ENCODE measurements at regions not wholly inside any gene's neighbourhood (a gene's known extent, or its start where the extent isn't known, plus 50 kb on each side); places are given as distances from the start of the nearest gene placed in this dataset.

DNA sequence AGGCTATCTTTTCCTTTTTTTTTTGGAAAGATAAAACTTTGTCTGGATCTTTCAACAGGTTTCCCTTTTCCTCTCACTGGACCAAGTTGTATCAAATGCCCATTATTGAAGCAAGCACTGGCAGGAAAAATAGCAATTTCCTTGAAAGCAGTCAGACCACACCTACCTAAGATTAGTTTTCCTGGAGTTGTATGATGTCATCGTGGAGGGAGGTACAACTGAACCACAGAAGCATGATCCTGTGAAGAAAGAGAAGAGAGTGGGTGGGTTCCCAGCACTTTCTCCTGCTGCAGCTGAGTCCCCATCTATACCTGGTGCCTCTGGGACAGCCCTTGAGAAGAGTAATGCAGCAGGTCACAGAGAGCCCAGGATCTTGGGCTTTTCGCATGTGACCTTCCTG, 63.6 kb upstream of the ERCC4 start:
- DNase-seq (ENCODE audit: extremely low read depth in 1 of 4, low spot score in 3 of 4): no peak
- TF ChIP-seq ZNF561 (CRISPR knock-in tag; conservative IDR thresholded peaks at IDR 0.05): no peak
- no peak for TF ChIP-seq RAD51 (IDR thresholded peaks at IDR 0.05; ENCODE audit: borderline replicate concordance, low read depth)
- TF ChIP-seq DNMT1 (IDR thresholded peaks at IDR 0.05): no peak
- no peak for TF ChIP-seq ZNF347 (CRISPR knock-in tag; IDR thresholded peaks at IDR 0.05; ENCODE audit: low read depth)
- TF ChIP-seq ZNF584 (CRISPR knock-in tag; IDR thresholded peaks at IDR 0.05; ENCODE audit: low read depth): no peak
- TF ChIP-seq RBFOX2 (IDR thresholded peaks at IDR 0.05; ENCODE audit: low read depth, low read length): no peak
- no peak for TF ChIP-seq MAFF (IDR thresholded peaks at IDR 0.05; ENCODE audit: low read length)
- TF ChIP-seq, protein P1, sequence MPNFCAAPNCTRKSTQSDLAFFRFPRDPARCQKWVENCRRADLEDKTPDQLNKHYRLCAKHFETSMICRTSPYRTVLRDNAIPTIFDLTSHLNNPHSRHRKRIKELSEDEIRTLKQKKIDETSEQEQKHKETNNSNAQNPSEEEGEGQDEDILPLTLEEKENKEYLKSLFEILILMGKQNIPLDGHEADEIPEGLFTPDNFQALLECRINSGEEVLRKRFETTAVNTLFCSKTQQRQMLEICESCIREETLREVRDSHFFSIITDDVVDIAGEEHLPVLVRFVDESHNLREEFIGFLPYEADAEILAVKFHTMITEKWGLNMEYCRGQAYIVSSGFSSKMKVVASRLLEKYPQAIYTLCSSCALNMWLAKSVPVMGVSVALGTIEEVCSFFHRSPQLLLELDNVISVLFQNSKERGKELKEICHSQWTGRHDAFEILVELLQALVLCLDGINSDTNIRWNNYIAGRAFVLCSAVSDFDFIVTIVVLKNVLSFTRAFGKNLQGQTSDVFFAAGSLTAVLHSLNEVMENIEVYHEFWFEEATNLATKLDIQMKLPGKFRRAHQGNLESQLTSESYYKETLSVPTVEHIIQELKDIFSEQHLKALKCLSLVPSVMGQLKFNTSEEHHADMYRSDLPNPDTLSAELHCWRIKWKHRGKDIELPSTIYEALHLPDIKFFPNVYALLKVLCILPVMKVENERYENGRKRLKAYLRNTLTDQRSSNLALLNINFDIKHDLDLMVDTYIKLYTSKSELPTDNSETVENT (CRISPR knock-in tag; IDR thresholded peaks at IDR 0.05): no peak
- TF ChIP-seq, protein P2, sequence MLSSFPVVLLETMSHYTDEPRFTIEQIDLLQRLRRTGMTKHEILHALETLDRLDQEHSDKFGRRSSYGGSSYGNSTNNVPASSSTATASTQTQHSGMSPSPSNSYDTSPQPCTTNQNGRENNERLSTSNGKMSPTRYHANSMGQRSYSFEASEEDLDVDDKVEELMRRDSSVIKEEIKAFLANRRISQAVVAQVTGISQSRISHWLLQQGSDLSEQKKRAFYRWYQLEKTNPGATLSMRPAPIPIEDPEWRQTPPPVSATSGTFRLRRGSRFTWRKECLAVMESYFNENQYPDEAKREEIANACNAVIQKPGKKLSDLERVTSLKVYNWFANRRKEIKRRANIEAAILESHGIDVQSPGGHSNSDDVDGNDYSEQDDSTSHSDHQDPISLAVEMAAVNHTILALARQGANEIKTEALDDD (IDR thresholded peaks at IDR 0.05): no peak
- TF ChIP-seq, protein P3, sequence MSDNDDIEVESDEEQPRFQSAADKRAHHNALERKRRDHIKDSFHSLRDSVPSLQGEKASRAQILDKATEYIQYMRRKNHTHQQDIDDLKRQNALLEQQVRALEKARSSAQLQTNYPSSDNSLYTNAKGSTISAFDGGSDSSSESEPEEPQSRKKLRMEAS (CRISPR knock-in tag; IDR thresholded peaks at IDR 0.05): no peak
- TF ChIP-seq, protein P4, sequence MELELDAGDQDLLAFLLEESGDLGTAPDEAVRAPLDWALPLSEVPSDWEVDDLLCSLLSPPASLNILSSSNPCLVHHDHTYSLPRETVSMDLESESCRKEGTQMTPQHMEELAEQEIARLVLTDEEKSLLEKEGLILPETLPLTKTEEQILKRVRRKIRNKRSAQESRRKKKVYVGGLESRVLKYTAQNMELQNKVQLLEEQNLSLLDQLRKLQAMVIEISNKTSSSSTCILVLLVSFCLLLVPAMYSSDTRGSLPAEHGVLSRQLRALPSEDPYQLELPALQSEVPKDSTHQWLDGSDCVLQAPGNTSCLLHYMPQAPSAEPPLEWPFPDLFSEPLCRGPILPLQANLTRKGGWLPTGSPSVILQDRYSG (tag; conservative IDR thresholded peaks at IDR 0.05; ENCODE audit: low read depth): no peak
- TF ChIP-seq CREBBP (IDR thresholded peaks at IDR 0.05; ENCODE audit: low read depth, low read length): no peak
- no peak for TF ChIP-seq ZNF695 (CRISPR knock-in tag; IDR thresholded peaks at IDR 0.05)
- TF ChIP-seq, protein P5, sequence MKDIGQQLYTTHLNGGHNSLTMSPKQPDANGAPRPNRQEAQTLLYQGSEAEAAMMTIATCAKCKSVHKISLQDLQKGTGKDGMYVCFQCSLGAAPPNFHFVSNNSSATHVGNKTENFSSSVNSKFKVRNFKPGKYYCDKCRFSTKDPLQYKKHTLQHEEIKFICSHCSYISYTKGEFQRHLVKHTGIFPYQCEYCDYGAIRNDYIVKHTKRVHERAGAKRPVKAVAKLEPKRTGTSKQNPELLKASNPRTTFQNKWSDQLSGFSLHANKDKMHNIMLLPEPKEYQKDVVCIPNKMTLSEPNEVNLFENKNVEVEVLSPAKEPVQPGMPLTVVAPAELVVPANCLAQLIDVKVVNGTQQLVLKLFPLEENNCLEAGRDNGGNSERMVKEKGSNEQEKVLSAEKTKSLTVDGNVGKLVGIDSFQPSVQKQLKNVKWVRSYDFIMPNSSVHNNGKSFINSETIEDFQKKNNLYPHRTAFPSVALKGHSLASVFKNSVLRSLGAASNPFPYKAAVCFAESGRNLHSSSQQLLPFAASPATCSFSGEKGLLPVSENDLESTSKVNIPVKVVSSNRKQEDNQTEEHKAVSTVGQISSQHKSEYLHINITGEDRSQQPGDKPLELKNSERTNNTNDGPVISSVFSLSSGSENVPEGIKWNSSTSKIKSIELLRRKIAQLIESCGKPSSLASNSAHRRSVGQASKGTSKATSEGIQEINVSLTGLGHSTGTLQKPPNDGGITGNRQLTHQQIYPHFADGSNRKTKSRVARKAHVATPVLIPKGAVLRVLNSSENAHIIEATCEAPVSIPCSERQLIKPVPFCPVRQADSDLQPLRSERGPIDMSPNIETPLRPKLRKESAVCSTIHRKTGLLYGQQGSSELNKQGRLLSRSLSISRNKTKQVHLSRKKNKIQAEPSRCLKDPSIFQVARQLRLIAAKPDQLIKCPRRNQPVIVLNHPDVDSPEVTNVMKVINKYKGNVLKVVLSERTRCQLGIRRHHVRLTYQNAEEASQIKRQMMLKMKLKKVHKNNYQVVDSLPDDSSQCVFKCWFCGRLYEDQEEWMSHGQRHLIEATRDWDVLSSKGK (CRISPR knock-in tag; IDR thresholded peaks at IDR 0.05): no peak
- TF ChIP-seq KLF1 (tag; IDR thresholded peaks at IDR 0.05): no peak
- no peak for TF ChIP-seq TSC22D4 (tag; IDR thresholded peaks at IDR 0.05)

More for the DNA sequence above, 63.6 kb upstream of the ERCC4 start:
- peaks cover 0 to 4% of the 10 kb centered on the region in 2 experiments; a peak in 2 of 5 replicates for H3K27me3 ChIP-seq (ENCODE audit: control insufficient read depth in 2 of 2, insufficient read depth in 2 of 2, low read length in 2 of 2)
- no peak overlapping the region for H3K27ac ChIP-seq (ENCODE audit: extremely low read depth, low read depth, low read length)
- no peak for ATAC-seq
- intact Hi-C loops (cut with micrococcal nuclease): no loop called here
- no peaks in the 10 kb centered on the region for H3K9me3 ChIP-seq (replicated peaks; ENCODE audit: control insufficient read depth, insufficient read depth, low read depth, low read length)
- H3K4me1 ChIP-seq (replicated peaks in 1 of 2; ENCODE audit: control insufficient read depth in 2 of 2, insufficient read depth in 2 of 2, low read length in 2 of 2): no peaks in the 10 kb centered on the region
- in situ Hi-C loops (cut with MboI): no loop called here
- H3K4me3 ChIP-seq: no peak overlapping the region
- FAIRE-seq: no peak
- no TSS peak for BruUV-seq (replicated peaks)
- no peaks in the 10 kb centered on the region for H3K36me3 ChIP-seq (ENCODE audit: control insufficient read depth, insufficient read depth, low read length)
- WGBS (ENCODE audit: insufficient coverage, low coverage, missing lambda C conversion rate): 17% methylated on average over 2 of the region's 2 CpGs
- no peak overlapping the region for H2AFZ ChIP-seq (ENCODE audit: low read depth, low read length)
- no peaks in the 10 kb centered on the region for H3K79me2 ChIP-seq (ENCODE audit: control insufficient read depth, insufficient read depth, low read length)
- POLR2A ChIA-PET: interaction anchor here (0.5 kb wide), 1 partner anchor 25 kb away, joined by 3 read pairs; no protein-coding TSS in a partner anchor
- H4K20me1 ChIP-seq (replicated peaks; ENCODE audit: control insufficient read depth, insufficient read depth, low read length): no peaks in the 10 kb centered on the region
- CTCF ChIA-PET (ENCODE audit: low intra/inter-chr PET ratio): no interaction called here
- H3K9ac ChIP-seq (ENCODE audit: insufficient read depth in 1 of 2, low read depth in 2 of 2, low read length in 2 of 2): no peak overlapping the region
- H3K4me2 ChIP-seq (ENCODE audit: insufficient read depth, low read length): no peak overlapping the region
- H3K9me1 ChIP-seq (ENCODE audit: control insufficient read depth, insufficient read depth, low read length): no peaks in the 10 kb centered on the region
